ENCODE measurements at regions not wholly inside any gene's neighbourhood (a gene's known extent, or its start where the extent isn't known, plus 50 kb on each side); places are given as distances from the start of the nearest gene placed in this dataset.
A peak's percentile ranks its signal among the peaks of the same experiment; 100 is the strongest.

GRCh38 chr2:101560780-101561315 is 85.9 kb upstream of the RFX8 start:
- no peak for DNase-seq (ENCODE audit: low spot score)
- Mint-ChIP-seq H3K4me3 (ENCODE audit: low read depth) (no peak overlapping the region), H3K27ac (peak overlapping the region; percentile 20), H3K9me3 (peaks cover 33% of the 10 kb centered on the region), H3K4me1 (ENCODE audit: low read depth) (peaks cover 33% of the 10 kb centered on the region), H3K27me3 (ENCODE audit: low read depth) (peaks cover 3% of the 10 kb centered on the region), H3K36me3 (ENCODE audit: low read depth) (peaks cover 37% of the 10 kb centered on the region)
- intact Hi-C loops (cut with micrococcal nuclease) = no loop called here

DNA sequence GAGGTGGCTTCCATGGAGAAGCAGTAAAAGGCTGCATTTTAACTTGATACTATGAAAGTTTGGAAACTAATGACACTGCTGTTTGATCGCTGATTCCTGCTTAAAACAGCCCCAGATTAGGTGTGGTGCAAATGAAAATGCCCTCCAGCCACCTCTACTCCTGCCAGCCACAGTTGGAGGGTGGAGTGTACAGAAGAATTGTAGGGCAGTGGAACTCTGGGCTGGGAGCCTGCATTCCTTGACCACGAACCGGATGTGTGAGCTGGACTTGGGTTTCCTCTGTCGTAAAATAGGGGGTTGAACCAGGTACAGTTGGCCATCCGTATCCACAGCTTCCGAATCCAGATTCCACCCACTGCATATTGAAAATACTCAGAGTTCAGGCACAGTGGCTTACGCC is 84.6 kb upstream of the RFX8 start:
- Mint-ChIP-seq H3K27ac (no peak overlapping the region), H3K36me3 (ENCODE audit: low read depth) (peaks cover 34% of the 10 kb centered on the region), H3K27me3 (ENCODE audit: low read depth) (peaks cover 3% of the 10 kb centered on the region), H3K9me3 (peaks cover 33% of the 10 kb centered on the region), H3K4me1 (ENCODE audit: low read depth) (peaks cover 29% of the 10 kb centered on the region), H3K4me3 (ENCODE audit: low read depth) (no peak overlapping the region)
- intact Hi-C loops (cut with micrococcal nuclease) = no loop called here
- DNase-seq (ENCODE audit: low spot score) = no peak

GRCh38 chr2:101558740-101559525 is 84.0 kb upstream of the RFX8 start:
- no peak for DNase-seq (ENCODE audit: low spot score)
- Mint-ChIP-seq H3K27ac (no peak overlapping the region), H3K4me3 (ENCODE audit: low read depth) (no peak overlapping the region), H3K4me1 (ENCODE audit: low read depth) (peaks cover 27% of the 10 kb centered on the region), H3K27me3 (ENCODE audit: low read depth) (peaks cover 2% of the 10 kb centered on the region), H3K36me3 (ENCODE audit: low read depth) (peaks cover 32% of the 10 kb centered on the region), H3K9me3 (peaks cover 33% of the 10 kb centered on the region)
- intact Hi-C loops (cut with micrococcal nuclease) = no loop called here

GRCh38 chr2:101556033-101556459 is 81.1 kb upstream of the RFX8 start:
- peaks cover 18% of the 10 kb centered on the region for H3K36me3 Mint-ChIP-seq (ENCODE audit: low read depth)
- H3K27me3 Mint-ChIP-seq (ENCODE audit: low read depth) = peaks cover 2% of the 10 kb centered on the region
- no peak overlapping the region for H3K27ac Mint-ChIP-seq
- peaks cover 20% of the 10 kb centered on the region for H3K4me1 Mint-ChIP-seq (ENCODE audit: low read depth)
- peaks cover 23% of the 10 kb centered on the region for H3K9me3 Mint-ChIP-seq
- intact Hi-C loops (cut with micrococcal nuclease) = no loop called here
- no peak for DNase-seq (ENCODE audit: low spot score)
- H3K4me3 Mint-ChIP-seq (ENCODE audit: low read depth) = no peak overlapping the region

- Mint-ChIP-seq H3K4me3 (ENCODE audit: low read depth) (no peak overlapping the region), H3K27ac (peak overlapping the region; percentile 10), H3K36me3 (ENCODE audit: low read depth) (peaks cover 4% of the 10 kb centered on the region), H3K27me3 (ENCODE audit: low read depth) (peaks cover 2% of the 10 kb centered on the region), H3K4me1 (ENCODE audit: low read depth) (peaks cover 18% of the 10 kb centered on the region), H3K9me3 (peaks cover 4% of the 10 kb centered on the region)
- DNase-seq (ENCODE audit: low spot score) = no peak
- intact Hi-C loops (cut with micrococcal nuclease) = no loop called here
These were observed 76.5 kb upstream of the RFX8 start for GRCh38 chr2:101551336-101551888.

GRCh38 chr2:101550555-101550954 is 75.6 kb upstream of the RFX8 start:
- intact Hi-C loops (cut with micrococcal nuclease) = no loop called here
- H3K36me3 Mint-ChIP-seq (ENCODE audit: low read depth) = peaks cover 4% of the 10 kb centered on the region
- peaks cover 2% of the 10 kb centered on the region for H3K27me3 Mint-ChIP-seq (ENCODE audit: low read depth)
- H3K27ac Mint-ChIP-seq = no peak overlapping the region
- no peak overlapping the region for H3K4me3 Mint-ChIP-seq (ENCODE audit: low read depth)
- no peak for DNase-seq (ENCODE audit: low spot score)
- peaks cover 4% of the 10 kb centered on the region for H3K9me3 Mint-ChIP-seq
- peaks cover 18% of the 10 kb centered on the region for H3K4me1 Mint-ChIP-seq (ENCODE audit: low read depth)

DNA sequence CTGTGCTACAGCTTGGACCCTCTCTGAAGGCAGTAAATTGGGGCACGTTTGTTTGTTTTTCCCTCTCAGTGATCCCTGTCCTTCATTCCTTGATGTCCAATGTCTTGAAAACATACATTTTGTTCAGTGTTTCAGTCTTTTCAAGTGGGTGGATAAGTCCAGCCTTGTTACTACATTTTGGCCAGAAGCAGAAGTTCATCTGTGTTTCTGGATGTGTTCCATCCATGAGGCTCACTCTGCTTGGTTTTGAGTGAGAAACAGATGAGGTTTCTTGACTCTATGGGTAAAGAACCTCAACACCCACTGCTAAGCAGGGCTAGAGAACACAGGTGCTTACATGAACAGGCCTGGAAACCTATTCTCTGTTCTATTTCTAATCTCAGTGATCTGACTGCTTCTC is 74.5 kb upstream of the RFX8 start:
- Mint-ChIP-seq H3K27ac (no peak overlapping the region), H3K4me3 (ENCODE audit: low read depth) (no peak overlapping the region), H3K27me3 (ENCODE audit: low read depth) (peaks cover 4% of the 10 kb centered on the region), H3K4me1 (ENCODE audit: low read depth) (peaks cover 18% of the 10 kb centered on the region), H3K9me3 (peaks cover 4% of the 10 kb centered on the region), H3K36me3 (ENCODE audit: low read depth) (peaks cover 4% of the 10 kb centered on the region)
- intact Hi-C loops (cut with micrococcal nuclease) = no loop called here
- no peak for DNase-seq (ENCODE audit: low spot score)

GRCh38 chr2:101546376-101547058 is 71.6 kb upstream of the RFX8 start:
- DNase-seq (ENCODE audit: low spot score) = no peak
- intact Hi-C loops (cut with micrococcal nuclease) = no loop called here
- peaks cover 6% of the 10 kb centered on the region for H3K9me3 Mint-ChIP-seq
- H3K27ac Mint-ChIP-seq = no peak overlapping the region
- H3K4me3 Mint-ChIP-seq (ENCODE audit: low read depth) = no peak overlapping the region
- peaks cover 4% of the 10 kb centered on the region for H3K36me3 Mint-ChIP-seq (ENCODE audit: low read depth)
- H3K4me1 Mint-ChIP-seq (ENCODE audit: low read depth) = peaks cover 11% of the 10 kb centered on the region
- peaks cover 11% of the 10 kb centered on the region for H3K27me3 Mint-ChIP-seq (ENCODE audit: low read depth)

DNA sequence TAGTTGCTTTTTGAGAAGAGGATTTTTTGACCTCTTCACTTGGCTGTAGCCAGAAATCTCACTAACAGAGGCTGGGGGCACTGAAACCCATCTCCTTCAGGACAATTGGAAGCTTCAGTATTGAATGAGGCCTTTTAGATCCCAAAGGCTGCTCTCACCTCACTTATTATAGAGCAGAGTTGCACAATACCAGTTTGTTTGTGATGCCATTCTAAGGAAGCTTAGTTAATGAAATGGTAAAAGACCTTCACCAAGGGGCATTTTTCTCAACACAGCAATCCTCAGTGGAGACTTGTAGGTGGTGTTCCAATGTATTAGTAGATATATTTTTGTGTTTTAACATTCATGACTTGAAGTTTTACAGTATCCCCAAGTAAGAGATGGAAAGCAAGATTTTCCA is 71.0 kb upstream of the RFX8 start:
- Mint-ChIP-seq H3K4me1 (ENCODE audit: low read depth) (peaks cover 5% of the 10 kb centered on the region), H3K9me3 (peaks cover 6% of the 10 kb centered on the region), H3K27me3 (ENCODE audit: low read depth) (peaks cover 11% of the 10 kb centered on the region), H3K4me3 (ENCODE audit: low read depth) (no peak overlapping the region), H3K27ac (no peak overlapping the region), H3K36me3 (ENCODE audit: low read depth) (peaks cover 4% of the 10 kb centered on the region)
- no peak for DNase-seq (ENCODE audit: low spot score)
- intact Hi-C loops (cut with micrococcal nuclease) = no loop called here

DNA sequence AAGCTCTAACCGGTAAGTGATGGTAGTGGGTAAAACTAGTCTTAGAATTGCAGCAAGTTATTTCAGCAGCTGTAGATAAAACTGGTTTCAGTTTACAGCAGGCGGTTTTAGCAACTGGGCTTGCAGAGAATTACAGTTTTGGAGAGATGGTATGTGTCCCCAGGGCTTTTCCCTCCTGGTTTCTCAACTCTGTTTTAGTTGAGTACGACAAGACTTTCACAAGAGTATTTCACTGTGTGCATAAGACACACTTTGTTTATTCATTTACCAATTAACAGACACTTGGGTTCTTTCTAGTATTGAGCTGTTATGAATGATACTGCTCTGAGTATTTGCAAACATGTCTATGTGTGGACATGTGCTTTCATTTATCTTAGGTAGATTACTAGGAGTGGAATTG is 65.6 kb upstream of the RFX8 start:
- intact Hi-C loops (cut with micrococcal nuclease) = no loop called here
- H3K27ac Mint-ChIP-seq = no peak overlapping the region
- no peak for DNase-seq (ENCODE audit: low spot score)
- peaks cover 6% of the 10 kb centered on the region for H3K9me3 Mint-ChIP-seq
- no peaks in the 10 kb centered on the region for H3K36me3 Mint-ChIP-seq (ENCODE audit: low read depth)
- no peak overlapping the region for H3K4me3 Mint-ChIP-seq (ENCODE audit: low read depth)
- H3K27me3 Mint-ChIP-seq (ENCODE audit: low read depth) = peaks cover 21% of the 10 kb centered on the region
- no peaks in the 10 kb centered on the region for H3K4me1 Mint-ChIP-seq (ENCODE audit: low read depth)

GRCh38 chr2:101538076-101538475 is 63.2 kb upstream of the RFX8 start:
- Mint-ChIP-seq H3K9me3 (no peaks in the 10 kb centered on the region), H3K4me1 (ENCODE audit: low read depth) (no peaks in the 10 kb centered on the region), H3K36me3 (ENCODE audit: low read depth) (no peaks in the 10 kb centered on the region), H3K27ac (no peak overlapping the region), H3K4me3 (ENCODE audit: low read depth) (no peak overlapping the region), H3K27me3 (ENCODE audit: low read depth) (peaks cover 14% of the 10 kb centered on the region)
- no peak for DNase-seq (ENCODE audit: low spot score)
- intact Hi-C loops (cut with micrococcal nuclease) = no loop called here

GRCh38 chr2:101534149-101534611 is 59.3 kb upstream of the RFX8 start:
- H3K27ac Mint-ChIP-seq = no peak overlapping the region
- no peak overlapping the region for H3K4me3 Mint-ChIP-seq (ENCODE audit: low read depth)
- no peaks in the 10 kb centered on the region for H3K9me3 Mint-ChIP-seq
- intact Hi-C loops (cut with micrococcal nuclease) = no loop called here
- no peaks in the 10 kb centered on the region for H3K4me1 Mint-ChIP-seq (ENCODE audit: low read depth)
- H3K27me3 Mint-ChIP-seq (ENCODE audit: low read depth) = peaks cover 7% of the 10 kb centered on the region
- H3K36me3 Mint-ChIP-seq (ENCODE audit: low read depth) = no peaks in the 10 kb centered on the region
- no peak for DNase-seq (ENCODE audit: low spot score)
